ENCODE measurements at regions not wholly inside any gene's neighbourhood (a gene's known extent, or its start where the extent isn't known, plus 50 kb on each side); places are given as distances from the start of the nearest gene placed in this dataset.

- Histone ChIP-seq H3K36me3 (ENCODE audit: control insufficient read depth in 4 of 4, insufficient read depth in 3 of 4, low read depth in 1 of 4, low read length in 3 of 4) (no peaks in the 10 kb centered on the region), H3K4me1 (ENCODE audit: control insufficient read depth in 4 of 4, insufficient read depth in 4 of 4, low read length in 3 of 4) (no peaks in the 10 kb centered on the region), H3K27me3 (ENCODE audit: control insufficient read depth in 4 of 4, insufficient read depth in 4 of 4, low read length in 3 of 4) (no peaks in the 10 kb centered on the region), H3K9ac (ENCODE audit: low read depth in 1 of 2, low read length in 2 of 2) (no peak overlapping the region), H3K9me3 (ENCODE audit: control insufficient read depth in 4 of 4, low read length in 3 of 4) (no peaks in the 10 kb centered on the region), H3K27ac (ENCODE audit: low read depth in 1 of 2, low read length in 2 of 2) (no peak overlapping the region), H3K4me3 (ENCODE audit: low read depth in 1 of 3, low read length in 3 of 3) (no peak overlapping the region)
- no peak for DNase-seq (ENCODE audit: low spot score)
- TF ChIP-seq RAD21 (IDR thresholded peaks at IDR 0.05) (no peak), EGR1 (IDR thresholded peaks at IDR 0.05; ENCODE audit: low read depth in 2 of 2) (no peak), MAX (IDR thresholded peaks at IDR 0.05) (no peak), ZBTB33 (IDR thresholded peaks at IDR 0.05) (no peak), REST (IDR thresholded peaks at IDR 0.05) (no peak), TAF1 (conservative IDR thresholded peaks at IDR 0.05) (no peak), NR2F2 (IDR thresholded peaks at IDR 0.05) (no peak), SP1 (IDR thresholded peaks at IDR 0.05) (no peak), JUND (IDR thresholded peaks at IDR 0.05) (no peak), GABPA (IDR thresholded peaks at IDR 0.05 in 1 of 2, conservative IDR thresholded peaks at IDR 0.05 in 1 of 2) (no peak), FOXA1 (IDR thresholded peaks at IDR 0.05) (no peak), FOXA2 (IDR thresholded peaks at IDR 0.05) (no peak), CTCF (IDR thresholded peaks at IDR 0.05; ENCODE audit: low read depth, low read length, missing input control) (no peak), HNF4A (conservative IDR thresholded peaks at IDR 0.05) (no peak), ATF3 (IDR thresholded peaks at IDR 0.05) (no peak), YY1 (IDR thresholded peaks at IDR 0.05) (no peak), RXRA (IDR thresholded peaks at IDR 0.05) (no peak), HNF4G (IDR thresholded peaks at IDR 0.05) (no peak)
- 62% methylated on average over 6 of the region's 6 CpGs for WGBS
These were observed 137.9 kb upstream of the LRIG1 start for GRCh38 chr3:66638717-66639116.

All from liver (tissue), 8 donors.